ENCODE measurements at regions not wholly inside any gene's neighbourhood (a gene's known extent, or its start where the extent isn't known, plus 50 kb on each side); places are given as distances from the start of the nearest gene placed in this dataset.
"Not testable (repeated sequence)": the region's sequence is repeated elsewhere in the genome, so short reads cannot be mapped to it uniquely, and the experiment has no call there.

DNA sequence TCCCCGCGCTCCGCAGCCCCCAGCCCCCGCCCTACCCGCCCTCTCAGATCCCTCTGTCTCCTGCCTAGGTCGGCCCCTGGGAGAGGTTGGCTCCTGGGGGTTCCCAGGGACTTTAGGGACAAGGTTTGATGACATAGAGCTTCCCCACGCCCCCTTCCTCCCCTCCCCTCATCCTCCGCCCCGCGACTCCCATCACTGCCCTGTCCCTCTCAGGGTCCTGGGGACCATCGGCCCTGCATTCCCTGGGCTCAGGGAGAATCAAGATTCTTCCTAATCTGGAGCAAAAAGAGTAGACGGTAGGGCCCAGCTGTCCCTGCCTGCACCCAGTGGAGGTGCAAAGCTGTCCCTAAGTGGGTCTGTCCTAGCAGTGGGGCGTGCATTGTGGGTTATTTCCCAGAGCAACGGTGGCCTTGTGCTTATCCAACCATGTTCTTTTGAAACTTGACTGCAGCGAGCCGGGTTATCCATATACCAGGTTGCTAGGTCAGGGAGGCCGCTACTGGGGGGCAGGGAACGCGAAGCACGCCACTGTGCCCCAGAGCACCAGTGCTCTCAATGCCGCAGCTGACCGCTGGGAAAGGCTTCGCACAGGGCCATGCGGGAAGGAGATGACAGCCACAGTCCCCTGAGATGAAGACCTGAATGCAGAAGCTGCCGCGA, 124.4 kb upstream of the PRMT8 start:
- peak overlapping the region in 1 of 7 experiments; percentile 37 for H3K4me3 ChIP-seq
- no peak overlapping the region for H3K27ac ChIP-seq

DNA sequence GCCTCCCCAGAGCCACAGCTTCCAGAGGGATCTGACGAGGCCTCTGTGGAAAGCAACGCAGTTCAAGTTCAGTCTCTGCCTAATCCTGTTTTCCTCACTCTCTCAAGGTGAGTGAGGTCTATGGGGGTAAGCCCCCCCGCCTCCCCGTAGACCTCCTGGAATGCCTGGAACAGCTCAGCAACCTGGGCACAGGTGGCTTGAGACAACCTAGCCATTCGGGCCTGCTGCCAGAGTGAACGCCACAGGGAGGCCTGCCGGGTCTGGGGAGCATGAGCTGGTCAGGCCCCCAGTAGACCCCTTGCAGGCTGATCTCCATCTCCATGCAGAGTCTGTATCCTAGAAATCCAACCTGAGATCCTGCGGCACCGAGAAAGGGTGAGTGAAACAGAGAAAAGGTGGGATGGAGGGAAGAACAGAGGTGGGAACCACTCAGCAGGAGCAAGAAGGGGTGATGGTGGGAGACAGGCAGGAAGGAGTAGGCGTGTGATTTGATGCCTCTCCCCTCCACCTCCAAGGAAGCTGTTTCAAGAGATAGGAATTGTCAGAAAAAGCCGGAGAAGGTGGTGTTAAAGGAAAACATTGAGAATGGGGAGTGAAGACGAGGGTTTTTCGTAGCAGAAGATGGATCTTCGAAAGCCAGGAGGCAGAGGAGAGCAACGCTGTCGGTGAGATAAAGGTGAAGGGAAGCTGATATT, 123.1 kb upstream of the PRMT8 start:
- Histone ChIP-seq H3K27ac (no peak overlapping the region), H3K4me3 (no peak overlapping the region)

DNA sequence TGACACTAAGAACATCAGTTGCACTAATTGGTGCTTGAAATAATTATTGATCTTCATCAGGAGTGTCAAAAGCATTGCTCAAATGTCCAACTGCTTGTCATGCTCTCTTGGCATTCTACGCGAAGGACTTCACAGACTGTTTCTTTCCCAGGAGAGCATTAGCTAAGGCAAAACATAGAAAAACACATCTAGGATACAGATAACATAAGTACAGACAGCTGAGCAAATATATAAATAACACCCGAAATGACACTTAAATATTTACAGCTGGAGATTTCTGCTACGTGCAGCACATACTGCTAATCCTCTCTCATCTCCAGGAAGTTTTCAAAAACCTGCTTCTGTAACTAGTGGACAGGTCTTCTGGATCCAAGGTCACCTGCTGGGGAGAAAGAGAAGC, 120.0 kb upstream of the PRMT8 start:
- Histone ChIP-seq H3K4me3 (no peak overlapping the region), H3K27ac (no peak overlapping the region)

DNA sequence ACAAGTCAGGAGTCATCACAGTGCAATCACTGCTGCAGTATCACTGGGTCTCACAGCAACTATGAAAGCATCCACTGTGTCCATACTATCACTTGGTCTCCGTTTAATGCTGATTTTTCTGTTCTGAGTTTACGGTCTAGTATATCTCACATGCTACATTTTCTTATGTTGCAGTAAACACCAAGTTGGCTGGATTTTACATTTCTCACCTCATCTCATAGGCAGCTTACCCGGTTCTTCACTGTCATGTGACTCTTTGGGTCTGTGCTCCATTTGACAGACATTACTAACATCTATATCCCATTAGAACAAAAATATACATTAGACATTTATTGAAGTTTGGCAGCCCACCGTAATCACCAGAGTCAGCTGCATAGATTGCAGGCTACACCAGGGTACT, 115.7 kb upstream of the PRMT8 start:
- H3K4me3 ChIP-seq = no peak overlapping the region
- no peak overlapping the region for H3K27ac ChIP-seq

DNA sequence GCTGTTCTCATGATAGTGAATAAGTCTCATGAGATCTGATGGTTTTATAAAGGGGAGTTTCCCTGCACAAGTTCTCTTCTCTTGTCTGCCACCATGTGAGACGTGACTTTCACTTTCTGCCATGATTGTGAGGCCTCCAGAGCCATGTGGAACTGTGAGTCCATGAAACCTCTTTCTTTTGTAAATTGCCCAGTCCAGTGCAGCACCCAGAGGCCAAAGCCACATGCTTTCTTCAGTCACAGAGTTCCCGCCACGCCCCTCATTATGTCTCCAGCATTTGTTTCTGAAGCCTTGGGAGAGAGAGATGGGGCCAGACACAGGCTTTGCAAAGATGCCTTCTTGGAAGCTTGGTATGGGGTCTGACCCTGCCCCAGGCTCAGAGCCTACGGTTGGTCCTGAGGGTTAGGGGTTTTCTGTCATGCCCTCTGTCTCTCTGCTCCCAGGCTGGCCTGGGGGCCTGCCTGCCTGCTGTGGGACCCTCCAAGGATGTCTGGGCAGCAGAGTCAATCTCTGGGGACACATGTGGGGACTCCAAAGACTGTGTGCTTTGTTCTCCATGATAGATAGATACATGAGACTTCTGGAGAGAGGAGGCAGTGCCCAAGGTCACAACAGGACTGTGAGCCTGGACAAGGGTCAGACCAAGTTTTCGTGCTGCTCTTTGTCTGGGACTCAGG, 114.1 kb upstream of the PRMT8 start:
- H3K4me3 ChIP-seq = no peak overlapping the region
- no peak overlapping the region for H3K27ac ChIP-seq

DNA sequence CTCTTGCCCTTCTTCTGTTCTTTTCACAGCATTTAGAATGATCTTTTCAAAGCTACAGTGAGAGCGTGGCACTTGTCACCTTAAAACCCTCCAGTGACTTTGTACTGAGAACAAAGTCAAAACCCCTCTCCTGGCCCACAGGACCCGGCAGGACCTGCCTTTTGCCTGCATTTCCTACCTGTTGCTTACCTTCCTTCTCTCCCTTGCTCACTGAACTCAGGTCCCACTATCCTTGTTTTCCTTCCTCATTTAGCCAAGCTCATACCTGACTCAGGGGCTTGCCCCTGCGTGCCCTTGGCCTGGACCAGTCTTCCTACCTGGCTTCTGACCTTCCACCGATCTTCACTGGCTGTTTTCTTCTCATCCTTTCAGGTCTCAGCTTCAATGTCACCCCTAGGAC, 112.3 kb upstream of the PRMT8 start:
- H3K4me3 ChIP-seq = no peak overlapping the region
- H3K27ac ChIP-seq = no peak overlapping the region

DNA sequence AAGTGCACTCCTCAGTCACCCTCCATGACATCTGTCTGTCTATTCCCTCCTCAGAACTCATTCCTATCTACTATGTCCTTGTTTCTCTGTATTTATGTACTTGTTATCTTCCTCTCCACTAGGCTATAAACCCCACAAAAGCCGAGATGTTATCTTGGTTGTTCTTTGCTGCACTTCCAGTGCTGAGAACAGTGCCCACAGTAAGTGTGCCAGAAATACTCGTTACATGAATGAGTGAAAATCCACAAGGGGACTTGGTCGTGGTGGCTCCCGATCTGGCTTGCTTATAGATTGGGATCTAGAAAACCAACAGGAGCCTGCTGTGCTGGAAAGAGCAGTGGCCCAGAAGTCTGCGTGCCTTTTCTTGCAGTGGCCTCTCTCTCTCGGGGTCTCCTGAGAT, 111.9 kb upstream of the PRMT8 start:
- H3K27ac ChIP-seq = no peak overlapping the region
- no peak overlapping the region for H3K4me3 ChIP-seq

DNA sequence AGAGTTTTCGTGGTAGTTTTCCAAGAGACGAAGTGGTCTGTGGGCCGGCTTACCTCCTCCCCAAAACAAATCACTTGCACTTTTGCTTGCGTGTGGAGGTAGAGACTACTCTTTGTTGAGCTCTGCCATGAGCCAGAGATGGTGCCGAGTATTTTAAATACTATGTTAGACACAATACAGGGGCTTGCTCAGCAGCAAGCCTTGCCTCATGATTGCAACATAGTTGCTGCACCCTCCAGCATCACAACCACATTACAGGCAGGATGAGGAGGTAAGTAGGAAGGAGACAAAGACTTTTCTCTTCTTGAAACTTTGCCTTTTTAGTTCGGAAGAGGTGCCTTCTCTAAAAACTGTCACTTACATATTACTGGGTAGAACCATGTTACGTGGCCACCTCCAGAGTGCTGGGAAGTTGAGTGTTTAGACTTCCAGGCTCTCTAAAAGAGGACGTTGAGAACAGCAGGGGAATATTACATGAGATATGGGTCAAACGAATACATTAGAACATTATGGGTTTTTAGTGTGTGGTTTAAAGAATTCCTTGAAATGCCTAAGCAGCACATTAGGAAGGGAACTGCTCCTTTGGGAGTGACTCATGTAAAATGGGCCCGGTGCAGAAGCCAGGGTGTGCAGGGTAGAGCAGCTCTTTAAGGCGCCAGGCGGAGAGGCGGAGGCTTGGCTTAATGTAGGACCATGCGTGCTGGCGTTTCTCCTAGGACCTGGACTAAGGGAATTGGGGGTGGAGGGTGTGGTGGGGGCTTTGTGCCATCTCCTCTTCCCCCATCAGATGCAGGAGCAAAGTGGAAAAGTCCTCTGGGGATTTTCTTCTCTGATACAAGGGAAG, 110.6 kb upstream of the PRMT8 start:
- no peak overlapping the region for H3K4me3 ChIP-seq
- peak overlapping the region in 11 of 21 experiments; percentile 14 to 74 (median 42) for H3K27ac ChIP-seq

DNA sequence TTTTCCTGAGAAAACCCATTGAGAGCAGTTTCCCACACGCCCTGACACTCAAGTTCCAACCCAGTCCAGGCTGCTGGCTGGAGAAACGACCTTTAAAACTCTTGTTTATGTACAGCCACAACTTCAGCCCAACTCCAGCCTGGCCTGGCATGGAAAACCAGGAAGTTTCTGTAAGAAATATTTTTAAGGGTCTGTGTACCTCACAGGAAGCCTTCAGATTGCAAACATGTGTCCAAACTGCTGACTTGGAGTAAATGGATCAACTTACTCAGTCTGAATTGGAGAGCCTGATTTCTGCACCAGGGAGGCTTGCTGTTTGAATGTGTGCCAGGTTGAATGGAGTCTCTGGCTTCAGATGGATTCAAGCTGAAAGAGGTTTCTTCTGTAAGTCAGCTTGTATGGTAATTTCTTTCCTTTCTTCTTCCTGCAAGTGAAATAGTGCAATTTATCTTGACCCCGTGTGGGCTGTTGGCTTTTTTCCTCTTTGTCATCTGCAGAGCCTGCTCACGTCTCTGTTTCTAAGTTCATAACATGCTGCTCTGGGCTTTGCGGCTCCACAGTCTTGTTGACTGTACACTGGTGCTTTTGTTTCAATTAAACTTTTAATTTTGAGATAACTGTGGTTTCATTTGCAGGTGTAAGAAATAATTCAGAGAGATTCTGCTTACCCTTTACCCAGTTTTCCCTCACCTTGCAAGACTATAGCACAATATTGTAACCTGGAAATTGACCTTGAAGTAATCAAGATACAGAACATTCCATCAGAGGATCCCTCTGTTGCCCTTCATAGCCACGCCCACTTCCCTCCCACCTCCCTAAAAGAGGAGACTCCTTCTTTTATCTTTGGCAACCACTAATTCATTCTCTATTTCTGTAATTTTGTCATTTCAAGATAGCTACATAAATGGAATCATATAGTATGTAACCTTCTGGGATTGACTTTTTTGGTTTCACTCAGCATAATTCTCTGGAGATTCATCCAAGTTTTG, 109.7 kb upstream of the PRMT8 start:
- Histone ChIP-seq H3K27ac (peak overlapping the region in 10 of 21 experiments; percentile 14 to 74 (median 44)), H3K4me3 (no peak overlapping the region)

DNA sequence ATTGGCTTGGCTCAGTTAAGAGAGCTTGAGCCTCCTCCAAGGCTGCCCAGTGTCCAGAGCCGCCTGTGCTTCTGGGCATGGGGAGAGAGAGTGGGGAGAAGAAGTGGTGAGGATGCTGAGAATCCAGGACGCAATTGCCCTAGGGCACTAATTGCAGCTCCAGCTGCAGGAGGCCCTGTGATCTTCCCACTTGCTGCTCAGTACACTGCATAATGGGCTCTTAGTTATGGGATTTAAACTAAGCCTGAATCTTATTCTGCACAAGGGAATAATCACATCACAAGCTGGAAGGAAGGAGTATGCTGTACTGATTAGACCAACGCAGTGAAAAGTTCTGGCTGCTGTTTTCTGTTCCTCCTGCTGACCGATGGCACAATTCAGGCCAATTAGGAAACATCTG, 101.0 kb upstream of the PRMT8 start:
- H3K27ac ChIP-seq = no peak overlapping the region

DNA sequence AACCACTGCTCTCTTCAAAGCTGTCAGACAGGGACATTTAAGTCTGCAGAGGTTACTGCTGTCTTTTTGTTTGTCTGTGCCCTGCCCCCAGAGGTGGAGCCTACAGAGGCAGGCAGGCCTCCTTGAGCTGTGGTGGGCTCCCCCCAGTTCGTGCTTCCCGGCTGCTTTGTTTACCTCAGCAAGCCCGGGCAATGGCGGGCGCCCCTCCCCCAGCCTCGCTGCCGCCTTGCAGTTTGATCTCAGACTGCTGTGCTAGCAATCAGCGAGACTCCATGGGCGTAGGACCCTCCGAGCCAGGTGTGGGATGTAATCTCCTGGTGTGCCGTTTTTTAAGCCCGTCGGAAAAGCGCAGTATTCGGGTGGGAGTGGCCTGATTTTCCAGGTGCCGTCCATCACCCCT, 93.4 kb upstream of the PRMT8 start:
- H3K4me3 ChIP-seq = peak overlapping the region in 1 of 7 experiments; percentile 11
- not testable (repeated sequence) for H3K27ac ChIP-seq

More for the DNA sequence above, 101.0 kb upstream of the PRMT8 start:
- no peak overlapping the region for H3K4me3 ChIP-seq

DNA sequence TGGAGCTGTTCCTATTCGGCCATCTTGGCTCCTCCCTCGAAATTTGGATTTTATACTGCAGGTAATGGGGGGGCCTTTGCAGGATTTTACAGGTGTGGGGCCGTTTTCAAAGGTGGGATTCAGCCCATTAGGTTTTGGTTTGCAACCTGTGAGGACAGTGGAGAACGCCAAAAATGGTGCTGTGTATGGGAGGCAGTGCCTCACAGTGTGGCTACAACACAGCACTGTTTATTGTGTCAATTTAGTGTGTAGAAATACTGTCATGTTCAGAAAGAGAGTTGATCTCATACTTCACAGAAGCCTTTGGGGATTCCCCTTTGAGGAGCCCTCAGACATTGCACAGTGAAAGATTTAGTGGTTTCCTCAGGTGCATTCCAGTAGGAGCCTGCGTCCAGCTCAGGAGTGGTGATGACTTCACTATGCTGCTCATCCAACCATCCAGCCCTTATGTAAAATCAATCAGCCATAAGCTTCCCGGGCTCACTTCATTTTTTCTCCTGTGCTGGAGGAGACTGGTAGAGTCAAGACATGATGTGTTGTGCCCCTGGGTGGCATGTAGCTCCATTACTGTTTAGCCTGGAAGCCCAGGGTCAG, 92.7 kb upstream of the PRMT8 start:
- no peak overlapping the region for H3K27ac ChIP-seq
- peak overlapping the region in 1 of 7 experiments; percentile 11 for H3K4me3 ChIP-seq

DNA sequence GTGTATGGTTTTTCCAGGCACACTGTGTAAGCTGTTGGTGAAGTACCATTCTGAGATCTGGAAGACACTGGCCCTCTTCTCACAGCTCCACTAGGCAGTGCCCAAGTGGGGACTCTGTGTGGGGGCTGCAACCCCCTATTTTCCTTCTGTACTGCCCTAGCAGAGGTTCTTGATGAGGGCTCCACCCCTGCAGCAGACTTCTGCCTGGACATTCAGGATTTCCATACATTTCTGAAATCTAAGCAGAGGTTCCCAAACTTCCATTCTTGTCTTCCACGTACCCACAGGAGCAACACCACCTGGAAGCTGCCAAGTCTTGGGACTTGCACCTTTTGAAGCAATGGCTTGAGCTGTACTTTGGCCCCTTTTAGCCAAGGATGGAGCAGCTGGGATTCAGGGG, 85.2 kb upstream of the PRMT8 start:
- Histone ChIP-seq H3K27ac (no peak overlapping the region), H3K4me3 (no peak overlapping the region)

DNA sequence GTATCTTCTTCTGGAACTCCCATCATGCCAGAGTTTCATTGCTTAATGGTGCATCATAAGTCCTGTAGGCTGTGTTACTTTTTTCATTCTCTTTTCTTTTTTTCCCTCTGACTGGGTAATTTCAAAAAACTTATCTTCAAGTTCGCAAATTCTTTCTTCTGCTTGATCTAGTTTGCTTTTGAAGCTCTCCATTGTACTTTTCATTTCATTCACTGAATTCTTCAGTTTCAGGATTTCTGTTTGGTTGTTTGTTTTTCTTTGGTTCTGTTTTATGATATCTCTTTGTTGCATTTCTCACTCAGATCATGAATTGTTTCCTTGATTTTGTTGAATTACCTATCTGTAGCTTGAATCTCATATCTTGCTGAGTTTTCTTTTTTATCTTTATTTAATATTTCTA, 83.3 kb upstream of the PRMT8 start:
- no peak overlapping the region for H3K4me3 ChIP-seq

DNA sequence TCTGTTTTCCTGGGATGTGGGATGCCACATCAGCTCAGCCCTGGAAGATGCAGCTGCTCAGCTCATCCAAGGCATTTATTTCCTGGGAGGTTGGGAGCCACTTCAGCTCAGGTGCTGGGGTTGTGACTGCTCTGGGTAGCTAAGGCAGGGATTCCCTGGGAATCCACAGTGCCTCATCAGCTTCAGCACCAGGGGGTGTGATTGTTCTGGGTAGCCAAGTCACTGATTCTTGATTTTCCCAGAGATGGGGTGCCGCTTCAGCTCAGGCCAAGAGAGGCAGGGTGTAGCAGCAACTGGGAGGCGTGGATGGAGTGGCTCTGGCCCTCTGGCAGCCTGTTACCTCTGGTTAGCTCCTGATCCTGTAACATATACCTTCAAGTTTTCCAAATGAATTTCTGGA, 81.3 kb upstream of the PRMT8 start:
- no peak overlapping the region for H3K4me3 ChIP-seq

More for the DNA sequence above, 83.3 kb upstream of the PRMT8 start:
- H3K27ac ChIP-seq = no peak overlapping the region

DNA sequence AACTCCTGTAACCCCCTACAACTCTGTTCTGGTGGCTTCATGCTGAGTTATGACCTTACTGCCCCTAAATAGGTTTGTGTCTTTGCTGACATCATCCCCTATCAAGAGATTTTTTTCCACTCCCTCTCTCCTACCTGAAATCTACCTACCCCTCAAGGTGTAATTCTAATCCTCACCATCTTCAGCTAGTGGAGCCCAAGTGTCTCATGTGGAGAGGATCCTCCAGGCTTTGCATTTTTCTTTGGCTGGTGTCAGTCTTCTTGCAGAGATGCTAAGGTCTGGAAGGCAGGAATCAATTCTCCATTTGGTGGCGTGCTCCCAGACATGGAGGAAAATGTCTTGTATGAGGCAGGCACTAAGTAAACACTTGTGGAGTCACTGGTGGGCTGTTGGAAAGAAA, 74.8 kb upstream of the PRMT8 start:
- Histone ChIP-seq H3K27ac (no peak overlapping the region), H3K4me3 (no peak overlapping the region)

More for the DNA sequence above, 81.3 kb upstream of the PRMT8 start:
- H3K27ac ChIP-seq = no peak overlapping the region

DNA sequence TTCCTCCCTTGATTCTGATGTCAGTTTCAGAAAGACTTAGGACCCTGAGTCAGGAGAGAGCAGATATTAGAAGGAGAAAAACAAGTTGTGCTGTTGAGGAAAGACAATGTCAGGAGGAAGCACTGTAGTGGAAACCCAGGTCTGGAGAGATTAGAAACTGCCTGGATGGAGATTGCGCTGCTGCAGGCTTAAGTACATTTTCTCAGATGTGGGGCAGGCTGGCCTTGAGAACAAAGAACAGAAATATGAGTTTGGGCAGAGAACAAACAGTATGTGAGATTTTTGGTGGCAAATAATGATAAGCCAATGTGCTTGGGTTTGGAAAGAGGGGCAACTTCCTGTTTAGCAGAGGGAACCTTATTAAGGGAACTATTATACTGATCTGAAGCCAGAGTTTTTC, 74.3 kb upstream of the PRMT8 start:
- Histone ChIP-seq H3K27ac (no peak overlapping the region), H3K4me3 (no peak overlapping the region)

DNA sequence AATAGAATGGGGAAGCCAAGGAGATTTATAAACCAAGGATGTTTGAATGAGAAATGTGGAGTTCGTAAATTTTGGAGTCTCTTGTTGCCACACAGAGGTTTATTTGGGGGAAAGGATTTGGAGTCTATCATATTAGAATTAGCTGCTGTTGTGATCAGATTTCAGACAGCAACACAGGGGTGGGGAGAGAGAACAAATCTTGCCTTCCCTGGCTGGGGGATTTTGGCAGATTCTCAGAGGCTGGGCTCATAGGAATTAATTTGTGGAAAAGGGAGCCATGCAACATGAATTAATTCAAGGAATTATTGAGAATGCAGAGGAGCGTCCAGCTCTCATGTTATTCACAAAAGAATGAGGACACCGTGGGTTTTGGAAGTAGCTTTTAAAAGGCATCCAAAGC, 73.9 kb upstream of the PRMT8 start:
- Histone ChIP-seq H3K27ac (no peak overlapping the region), H3K4me3 (no peak overlapping the region)
